Activated naive CD4-positive, alpha-beta T cell treated with anti-CD3 and anti-CD28 coated beads, Interleukin-2, amount 50 U/mL, for 24 hours (primary cell): ENCODE measurements at regions not wholly inside any gene's neighbourhood (a gene's known extent, or its start where the extent isn't known, plus 50 kb on each side); places are given as distances from the start of the nearest gene placed in this dataset.
"Not testable (repeated sequence)": the region's sequence is repeated elsewhere in the genome, so short reads cannot be mapped to it uniquely, and the experiment has no call there.

Experiments used
- H3K27ac Mint-ChIP-seq: one replicate; pipeline ENCODE4 v1.8.0; 2021; ENCODE audit warnings: mild to moderate bottlenecking, mixed read lengths
- H3K27me3 Mint-ChIP-seq: one replicate; pipeline ENCODE4 v1.8.0; 2021; ENCODE audit warnings: mixed read lengths
- H3K36me3 Mint-ChIP-seq: one replicate; pipeline ENCODE4 v1.8.0; 2021; ENCODE audit warnings: mixed read lengths
- H3K4me1 Mint-ChIP-seq: one replicate; pipeline ENCODE4 v1.8.0; 2021; ENCODE audit warnings: mixed read lengths
- H3K4me3 Mint-ChIP-seq: one replicate; pipeline ENCODE4 v1.8.0; 2021; ENCODE audit warnings: mild to moderate bottlenecking, mixed read lengths
- H3K9me3 Mint-ChIP-seq: one replicate; pipeline ENCODE4 v1.8.0; 2021; ENCODE audit warnings: mixed read lengths

GRCh38 chrX:155744534-155744933 is 131.8 kb upstream of the TMLHE start:
- peaks cover 12% of the 10 kb centered on the region for H3K9me3 Mint-ChIP-seq
- H3K27me3 Mint-ChIP-seq: peaks cover 2% of the 10 kb centered on the region
- no peak overlapping the region for H3K27ac Mint-ChIP-seq
- peaks cover 4% of the 10 kb centered on the region for H3K36me3 Mint-ChIP-seq
- no peak overlapping the region for H3K4me3 Mint-ChIP-seq
- H3K4me1 Mint-ChIP-seq: no peaks in the 10 kb centered on the region

- H3K9me3 Mint-ChIP-seq: peaks cover 11% of the 10 kb centered on the region
- not testable (repeated sequence) for H3K27me3 Mint-ChIP-seq, H3K27ac Mint-ChIP-seq, H3K36me3 Mint-ChIP-seq, H3K4me1 Mint-ChIP-seq, H3K4me3 Mint-ChIP-seq
Observed at GRCh38 chrX:155728335-155728734, 115.6 kb upstream of the TMLHE start.

GRCh38 chrX:155718972-155719586 is 106.3 kb upstream of the TMLHE start:
- Mint-ChIP-seq H3K27me3 (no peaks in the 10 kb centered on the region), H3K9me3 (peaks cover 12% of the 10 kb centered on the region), H3K4me1 (no peaks in the 10 kb centered on the region), H3K27ac (no peak overlapping the region), H3K36me3 (no peaks in the 10 kb centered on the region), H3K4me3 (no peak overlapping the region)

GRCh38 chrX:155715141-155715540 is 102.4 kb upstream of the TMLHE start:
- Mint-ChIP-seq H3K27me3 (no peaks in the 10 kb centered on the region), H3K36me3 (peaks cover 4% of the 10 kb centered on the region), H3K27ac (no peak overlapping the region), H3K4me3 (no peak overlapping the region), H3K4me1 (no peaks in the 10 kb centered on the region), H3K9me3 (peaks cover 22% of the 10 kb centered on the region)

- H3K4me3 Mint-ChIP-seq: no peak overlapping the region
- H3K27ac Mint-ChIP-seq: no peak overlapping the region
- H3K9me3 Mint-ChIP-seq: no peaks in the 10 kb centered on the region
- peaks cover 2% of the 10 kb centered on the region for H3K36me3 Mint-ChIP-seq
- no peaks in the 10 kb centered on the region for H3K4me1 Mint-ChIP-seq
- no peaks in the 10 kb centered on the region for H3K27me3 Mint-ChIP-seq
Observed at GRCh38 chrX:155695419-155695818, 82.7 kb upstream of the TMLHE start.

GRCh38 chrX:155694649-155695048 is 81.9 kb upstream of the TMLHE start:
- Mint-ChIP-seq H3K36me3 (peaks cover 2% of the 10 kb centered on the region), H3K9me3 (no peaks in the 10 kb centered on the region), H3K27me3 (peaks cover 3% of the 10 kb centered on the region)

GRCh38 chrX:155682834-155683233 is 70.1 kb upstream of the TMLHE start:
- Mint-ChIP-seq H3K9me3 (no peaks in the 10 kb centered on the region), H3K4me1 (no peaks in the 10 kb centered on the region), H3K4me3 (no peak overlapping the region), H3K36me3 (no peaks in the 10 kb centered on the region), H3K27me3 (no peaks in the 10 kb centered on the region), H3K27ac (no peak overlapping the region)

More at GRCh38 chrX:155694649-155695048, 81.9 kb upstream of the TMLHE start:
- H3K4me3 Mint-ChIP-seq: no peak overlapping the region
- no peak overlapping the region for H3K27ac Mint-ChIP-seq
- H3K4me1 Mint-ChIP-seq: no peaks in the 10 kb centered on the region

GRCh38 chrX:155679715-155680114 is 67.0 kb upstream of the TMLHE start:
- Mint-ChIP-seq H3K4me3 (no peak overlapping the region), H3K27me3 (no peaks in the 10 kb centered on the region), H3K9me3 (no peaks in the 10 kb centered on the region), H3K27ac (no peak overlapping the region), H3K4me1 (no peaks in the 10 kb centered on the region), H3K36me3 (no peaks in the 10 kb centered on the region)

GRCh38 chrX:155673338-155673737 is 60.6 kb upstream of the TMLHE start:
- H3K27ac Mint-ChIP-seq: no peak overlapping the region
- no peak overlapping the region for H3K4me3 Mint-ChIP-seq
- H3K9me3 Mint-ChIP-seq: no peaks in the 10 kb centered on the region
- no peaks in the 10 kb centered on the region for H3K27me3 Mint-ChIP-seq
- peaks cover 2% of the 10 kb centered on the region for H3K36me3 Mint-ChIP-seq
- no peaks in the 10 kb centered on the region for H3K4me1 Mint-ChIP-seq

- no peaks in the 10 kb centered on the region for H3K27me3 Mint-ChIP-seq
- H3K9me3 Mint-ChIP-seq: no peaks in the 10 kb centered on the region
- H3K4me3 Mint-ChIP-seq: no peak overlapping the region
- H3K4me1 Mint-ChIP-seq: no peaks in the 10 kb centered on the region
- H3K27ac Mint-ChIP-seq: no peak overlapping the region
- no peaks in the 10 kb centered on the region for H3K36me3 Mint-ChIP-seq
Observed at GRCh38 chrX:155666741-155667140, 54.0 kb upstream of the TMLHE start.
